HCT116 (cell line): ENCODE measurements at regions not wholly inside any gene's neighbourhood (a gene's known extent, or its start where the extent isn't known, plus 50 kb on each side); places are given as distances from the start of the nearest gene placed in this dataset.

Source experiments
- ATAC-seq: fragments of 200-7000 bp; cut with Tn5 transposase; 2 replicates; pipeline ENCODE4 v1.9.1; 2020; ENCODE audit warnings: mild to moderate bottlenecking, moderate library complexity
- BruUV-seq: library from RNA; stranded (reverse); fragments of 400-500 nt; replicated peaks from 2 replicates; lab custom pipeline; 2021; lab: Mats Ljungman, UMichigan
- CTCF ChIA-PET: fragments of 300-600 bp; sonication (Branson Sonifier 250); formaldehyde crosslinking; loops from one replicate; lab custom pipeline; 2021; ENCODE audit warnings: antibody characterized with exemption; lab: Charles Lee
- POLR2A ChIA-PET: fragments of 300-600, 350-600 bp; sonication (Branson Sonifier 250); formaldehyde crosslinking; loops from one replicate; lab custom pipeline; 2021; ENCODE audit warnings: antibody characterized with exemption; lab: Charles Lee
- RAD21 ChIA-PET, 2 experiments: fragments of 300-600 bp; sonication (Branson Sonifier 250); formaldehyde crosslinking; loops; one replicate each; lab custom pipeline; 2023; ENCODE audit warnings: low total read pairs in 2 of 2; ENCODE audit not compliant: uncharacterized antibody in 2 of 2, unreplicated experiment in 2 of 2, low non-redundant PET in 1 of 2; lab: Charles Lee
- DNase-seq: peaks from one replicate; pipeline ENCODE4 v3.0.0-alpha.2; 2010; ENCODE audit warnings: low read depth, low spot score
- H2AFZ ChIP-seq: fragments of 200-600 bp; shearing (Covaris generic), sonication (generic); 2 replicates; pipeline ENCODE4 v1.6.1; 2017; ENCODE audit warnings: low read depth, mixed run types, mixed read lengths, antibody characterized with exemption, low read length; ENCODE audit not compliant: poor library complexity, severe bottlenecking
- H3K27ac ChIP-seq: 2 replicates; pipeline ENCODE4 v1.5.1; 2012; ENCODE audit warnings: low read depth, low read length
- H3K27me3 ChIP-seq: fragments of 200-600 bp; sonication (generic); 2 replicates; pipeline ENCODE4 v1.6.1; 2016; ENCODE audit warnings: mixed run types, low read length, mixed read lengths; ENCODE audit not compliant: insufficient read depth
- H3K36me3 ChIP-seq, 2 experiments: fragments of 200-500 bp in 1 of 2; fragments of 200-600 bp in 1 of 2; sonication (Bioruptor generic) in 1 of 2; sonication (generic) in 1 of 2; 2 replicates each; pipeline versions ENCODE4 v1.5.1 to v1.6.1; 2014 to 2016; ENCODE audit warnings: low read length in 2 of 2, inconsistent platforms in 1 of 2, mixed read lengths in 1 of 2, mixed run types in 1 of 2; ENCODE audit not compliant: insufficient read depth in 2 of 2, control insufficient read depth in 1 of 2
- H3K4me1 ChIP-seq, 2 experiments: fragments of 200-600 bp in 1 of 2; sonication (generic) in 1 of 2; 2 replicates each; pipeline versions ENCODE4 v1.5.1 to v1.6.1; 2012 to 2017; ENCODE audit warnings: low read length in 2 of 2, inconsistent platforms in 1 of 2, mild to moderate bottlenecking in 1 of 2, mixed read lengths in 1 of 2, mixed run types in 1 of 2, moderate library complexity in 1 of 2; ENCODE audit not compliant: insufficient read depth in 2 of 2, control insufficient read depth in 1 of 2
- H3K4me2 ChIP-seq: fragments of 200-600 bp; sonication (generic); 2 replicates; pipeline ENCODE4 v1.6.1; 2017; ENCODE audit warnings: mixed run types, low read length, mixed read lengths
- H3K4me3 ChIP-seq, 2 experiments: fragments of 200-600 bp in 1 of 2; sonication (generic) in 1 of 2; replicated peaks in 1 of 2; 2 replicates each; pipeline ENCODE4 v1.5.1; 2011 to 2016; ENCODE audit warnings: low read length in 2 of 2, control low read depth in 1 of 2, low read depth in 1 of 2, mild to moderate bottlenecking in 1 of 2, mixed read lengths in 1 of 2, mixed run types in 1 of 2
- H3K79me2 ChIP-seq: fragments of 200-600 bp; sonication (generic); 2 replicates; pipeline ENCODE4 v1.6.1; 2017; ENCODE audit warnings: mild to moderate bottlenecking, mixed run types, low read length, moderate library complexity, mixed read lengths; ENCODE audit not compliant: insufficient read depth
- H3K9ac ChIP-seq: fragments of 200-600 bp; sonication (generic); 2 replicates; pipeline ENCODE4 v1.6.1; 2016; ENCODE audit warnings: low read length, mixed read lengths
- H3K9me2 ChIP-seq: fragments of 200-600 bp; sonication (generic), shearing (Covaris generic); 2 replicates; pipeline ENCODE4 v1.6.1; 2017; ENCODE audit warnings: mixed run types, mild to moderate bottlenecking, moderate library complexity; ENCODE audit not compliant: insufficient read depth
- H3K9me3 ChIP-seq, 2 experiments: fragments of 200-500 bp in 1 of 2; fragments of 200-600 bp in 1 of 2; sonication (Bioruptor generic) in 1 of 2; sonication (generic) in 1 of 2; 2 replicates each; pipeline ENCODE4 v1.6.1; 2014 to 2017; ENCODE audit warnings: low read length in 2 of 2, mixed read lengths in 2 of 2, inconsistent platforms in 1 of 2, low read depth in 1 of 2, mild to moderate bottlenecking in 1 of 2, mixed run types in 1 of 2, moderate library complexity in 1 of 2; ENCODE audit not compliant: control insufficient read depth in 1 of 2, insufficient read depth in 1 of 2
- H4K20me1 ChIP-seq: fragments of 200-600 bp; sonication (generic), shearing (Covaris generic); 2 replicates; pipeline ENCODE4 v1.6.1; 2017; ENCODE audit warnings: mixed run types, mild to moderate bottlenecking, moderate library complexity; ENCODE audit not compliant: insufficient read depth
- ATF3 ChIP-seq: IDR thresholded peaks from 2 replicates; pipeline ENCODE4 v1.6.1; 2012
- CTCF ChIP-seq, 3 experiments: fragments of 200-600 bp in 1 of 3; sonication (generic) in 1 of 3; IDR thresholded peaks in 2 of 3; conservative IDR thresholded peaks in 1 of 3; 2 replicates each; pipeline ENCODE4 v1.5.1; 2012 to 2017; ENCODE audit warnings: low read depth in 2 of 3, low read length in 2 of 3, antibody characterized with exemption in 1 of 3, borderline replicate concordance in 1 of 3, control low read depth in 1 of 3, mild to moderate bottlenecking in 1 of 3, mixed read lengths in 1 of 3, mixed run types in 1 of 3, moderate library complexity in 1 of 3; ENCODE audit not compliant: insufficient read depth in 1 of 3
- ELF1 ChIP-seq: IDR thresholded peaks from 2 replicates; pipeline ENCODE4 v1.6.1; 2012; ENCODE audit warnings: low read depth, borderline replicate concordance
- EZH2 ChIP-seq: fragments of 200-600 bp; sonication (generic); IDR thresholded peaks from 2 replicates; pipeline ENCODE4 v1.6.1; 2017; ENCODE audit warnings: antibody characterized with exemption, mixed run types
- JUND ChIP-seq: IDR thresholded peaks from 2 replicates; pipeline ENCODE4 v1.6.1; 2012
- MAX ChIP-seq: IDR thresholded peaks from 2 replicates; pipeline ENCODE4 v1.6.1; 2012
- RAD21 ChIP-seq: IDR thresholded peaks from 2 replicates; pipeline ENCODE4 v1.6.1; 2012; ENCODE audit warnings: low read depth, mild to moderate bottlenecking
- SIN3A ChIP-seq: IDR thresholded peaks from 2 replicates; pipeline ENCODE4 v1.6.1; 2012; ENCODE audit warnings: low read depth
- SP1 ChIP-seq: IDR thresholded peaks from 2 replicates; pipeline ENCODE4 v1.6.1; 2012; ENCODE audit warnings: low read depth
- SRF ChIP-seq: IDR thresholded peaks from 2 replicates; pipeline ENCODE4 v1.6.1; 2012; ENCODE audit warnings: low read depth
- ZBTB33 ChIP-seq: IDR thresholded peaks from 2 replicates; pipeline ENCODE4 v1.6.1; 2011; ENCODE audit warnings: mild to moderate bottlenecking, low read length, moderate library complexity; ENCODE audit not compliant: insufficient replicate concordance; ENCODE audit errors: extremely low read depth
- intact Hi-C: fragments of 100-400 bp; cut with micrococcal nuclease; formaldehyde crosslinking; loops from 2 replicates; pipeline ENCODE4 v1.10.0; 2022

- Histone ChIP-seq H3K4me2 (no peak overlapping the region), H3K36me3 (no peaks in the 10 kb centered on the region), H3K9ac (no peak overlapping the region), H4K20me1 (no peaks in the 10 kb centered on the region), H2AFZ (no peak overlapping the region), H3K27ac (no peak overlapping the region), H3K9me3 (peaks cover 0 to 6% of the 10 kb centered on the region in 2 experiments; a peak in 1 of 4 replicates), H3K9me2 (no peaks in the 10 kb centered on the region), H3K79me2 (no peaks in the 10 kb centered on the region), H3K4me1 (no peaks in the 10 kb centered on the region), H3K27me3 (no peaks in the 10 kb centered on the region), H3K4me3 (no peak overlapping the region)
- DNase-seq (no peak), ATAC-seq (no peak)
- ChIA-PET RAD21 (no interaction called here), CTCF (no interaction called here), POLR2A (no interaction called here)
- intact Hi-C loops: no loop called here
- BruUV-seq: no TSS peak
- TF ChIP-seq EZH2: no peak
- no peak for TF ChIP-seq SP1
- TF ChIP-seq ATF3: no peak
- no peak for TF ChIP-seq SRF
- TF ChIP-seq ELF1: no peak
- no peak for TF ChIP-seq MAX
- TF ChIP-seq SIN3A: no peak
- TF ChIP-seq JUND: no peak
- no peak for TF ChIP-seq RAD21
- no peak for TF ChIP-seq ZBTB33
- TF ChIP-seq CTCF (IDR thresholded peaks at IDR 0.05 in 2 of 3, conservative IDR thresholded peaks at IDR 0.05 in 1 of 3; ENCODE audit: borderline replicate concordance in 1 of 3, insufficient read depth in 1 of 3, low read depth in 2 of 3, low read length in 2 of 3): no peak
Measured at GRCh38 chr7:69436946-69437345, 161.3 kb upstream of the AUTS2 start.
